ENCODE measurements at regions not wholly inside any gene's neighbourhood (a gene's known extent, or its start where the extent isn't known, plus 50 kb on each side); places are given as distances from the start of the nearest gene placed in this dataset.

DNA sequence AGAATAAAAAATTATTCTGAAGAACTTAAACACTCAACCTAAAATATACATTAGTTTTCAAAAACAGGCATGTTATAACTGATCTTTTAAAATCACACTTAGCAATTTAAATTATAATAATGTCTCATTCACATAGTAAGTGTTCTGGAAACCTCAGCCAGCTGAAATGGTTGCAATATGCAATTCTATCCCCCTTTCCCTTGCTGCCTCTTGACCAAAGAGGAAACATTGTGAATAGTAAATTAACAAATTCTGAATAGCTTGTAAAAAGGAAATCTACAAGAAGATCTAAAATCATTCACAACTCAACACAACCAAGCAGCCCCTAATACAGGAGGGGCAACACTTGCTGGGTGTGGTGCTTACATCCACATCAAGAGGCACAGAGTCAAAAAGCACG lies 431.9 kb downstream of the BCAT1 start:
- Histone ChIP-seq H3K9me1 (replicated peaks; ENCODE audit: control insufficient read depth, extremely low read depth, insufficient read depth, low read length) (no peaks in the 10 kb centered on the region), H3K27me3 (ENCODE audit: control insufficient read depth in 2 of 2, insufficient read depth in 2 of 2, low read length in 2 of 2) (no peaks in the 10 kb centered on the region), H3K9me3 (replicated peaks; ENCODE audit: control insufficient read depth, insufficient read depth, low read length) (no peaks in the 10 kb centered on the region), H3K9ac (replicated peaks; ENCODE audit: extremely low read depth, insufficient read depth, low read length) (no peak overlapping the region), H3K36me3 (ENCODE audit: control insufficient read depth in 2 of 2, extremely low read depth in 1 of 2, insufficient read depth in 2 of 2, low read length in 2 of 2) (no peaks in the 10 kb centered on the region), H4K20me1 (replicated peaks; ENCODE audit: control insufficient read depth, extremely low read depth, insufficient read depth, low read length) (no peaks in the 10 kb centered on the region), H3K4me2 (ENCODE audit: insufficient read depth, low read length) (no peak overlapping the region), H3K79me2 (ENCODE audit: control insufficient read depth, insufficient read depth, low read length) (no peaks in the 10 kb centered on the region), H2AFZ (ENCODE audit: low read depth, low read length) (no peak overlapping the region), H3K4me1 (ENCODE audit: control insufficient read depth, extremely low read depth, insufficient read depth, low read length) (no peaks in the 10 kb centered on the region), H3K27ac (ENCODE audit: insufficient read depth, low read depth, low read length) (no peak overlapping the region), H3K4me3 (replicated peaks in 1 of 3; ENCODE audit: insufficient read depth in 1 of 3, low read depth in 1 of 3, low read length in 3 of 3) (no peak overlapping the region)
- BruUV-seq (replicated peaks) = no TSS peak
- dilution Hi-C loops (cut with MboI; ENCODE audit: extremely low pct_ligation_motif_present, low sequenced_read_pairs) = no loop called here
- intact Hi-C loops (cut with micrococcal nuclease) = no loop called here
- POLR2A ChIA-PET = no interaction called here
- no peak for TF ChIP-seq FOS (IDR thresholded peaks at IDR 0.05; ENCODE audit: borderline replicate concordance, insufficient read depth, low read length)
- TF ChIP-seq CTCF (IDR thresholded peaks at IDR 0.05; ENCODE audit: extremely low read depth in 1 of 2, insufficient read depth in 1 of 2, low read depth in 1 of 2, low read length in 2 of 2) = no peak
- TF ChIP-seq POLR2AphosphoS5 (IDR thresholded peaks at IDR 0.05; ENCODE audit: insufficient read depth, low read depth, low read length) = no peak
- TF ChIP-seq JUN (IDR thresholded peaks at IDR 0.05; ENCODE audit: borderline replicate concordance, insufficient read depth, insufficient read length, low read depth) = no peak
- TF ChIP-seq GATA2 (IDR thresholded peaks at IDR 0.05; ENCODE audit: insufficient read depth, insufficient read length, low read depth, low read length) = no peak
- no peak for TF ChIP-seq EZH2 (IDR thresholded peaks at IDR 0.05; ENCODE audit: borderline replicate concordance, low read depth, low read length, severe bottlenecking)
- TF ChIP-seq POLR2A (IDR thresholded peaks at IDR 0.05; ENCODE audit: low read depth, low read length) = no peak
- TF ChIP-seq, protein P1, sequence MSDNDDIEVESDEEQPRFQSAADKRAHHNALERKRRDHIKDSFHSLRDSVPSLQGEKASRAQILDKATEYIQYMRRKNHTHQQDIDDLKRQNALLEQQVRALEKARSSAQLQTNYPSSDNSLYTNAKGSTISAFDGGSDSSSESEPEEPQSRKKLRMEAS (IDR thresholded peaks at IDR 0.05; ENCODE audit: insufficient read depth, insufficient read length) = no peak
- TF ChIP-seq MYC (IDR thresholded peaks at IDR 0.05; ENCODE audit: low read depth, low read length) = no peak
- CTCF ChIA-PET = no interaction called here
- DNase-seq (ENCODE audit: low read depth, low spot score) = no peak
- FAIRE-seq = no peak
